ENCODE measurements at regions not wholly inside any gene's neighbourhood (a gene's known extent, or its start where the extent isn't known, plus 50 kb on each side); places are given as distances from the start of the nearest gene placed in this dataset.

DNA sequence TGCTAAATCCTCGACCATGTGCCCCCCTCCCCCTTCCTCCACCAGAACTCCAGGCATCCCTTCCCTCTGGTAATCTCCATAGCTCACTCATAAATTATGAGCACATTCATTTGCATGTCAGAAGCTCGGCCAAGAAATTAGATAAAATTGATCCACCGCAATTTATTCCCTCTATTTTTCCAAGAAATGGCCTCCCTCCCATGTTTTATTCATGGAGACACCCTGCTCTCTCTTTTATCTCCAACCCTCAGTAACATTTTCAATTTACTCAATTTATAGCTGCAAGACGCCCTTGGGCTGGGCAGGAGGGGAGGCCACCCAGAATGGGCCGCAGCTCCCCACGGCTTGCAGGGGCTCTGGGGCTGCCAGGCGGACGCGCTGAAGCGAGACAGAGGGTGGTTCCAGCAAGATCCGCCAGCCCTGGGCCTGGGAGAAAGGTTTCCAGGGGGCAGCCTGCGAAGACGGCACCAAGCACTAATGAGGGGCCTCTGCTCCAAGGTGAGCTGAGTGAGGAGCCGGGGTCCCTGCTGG is 54.7 kb upstream of the ZNF423 start:
- DNase-seq (ENCODE audit: low spot score), result no peak
- no peak for ATAC-seq
- Histone ChIP-seq H3K9ac (ENCODE audit: insufficient read depth, low read depth, low read length) (no peak overlapping the region), H3K36me3 (replicated peaks in 1 of 2; ENCODE audit: control insufficient read depth in 1 of 2, insufficient read depth in 2 of 2, low read length in 2 of 2) (no peaks in the 10 kb centered on the region), H3K4me1 (ENCODE audit: insufficient read depth, low read length) (no peaks in the 10 kb centered on the region), H3K4me2 (ENCODE audit: low read depth, low read length) (no peak overlapping the region), H3K9me3 (ENCODE audit: low read length) (no peaks in the 10 kb centered on the region), H4K20me1 (ENCODE audit: insufficient read depth, low read length) (no peaks in the 10 kb centered on the region), H3K27ac (ENCODE audit: extremely low read length, insufficient read depth, low read length) (no peak overlapping the region), H3K79me2 (ENCODE audit: insufficient read depth, low read length) (no peaks in the 10 kb centered on the region), H3K4me3 (replicated peaks in 1 of 3; ENCODE audit: insufficient read depth in 1 of 3, low read depth in 2 of 3, low read length in 3 of 3) (no peak overlapping the region), H3K27me3 (ENCODE audit: control insufficient read depth in 1 of 2, insufficient read depth in 2 of 2, low read length in 2 of 2) (peaks cover 2 to 14% of the 10 kb centered on the region in 2 experiments; a peak in 2 of 5 replicates), H2AFZ (ENCODE audit: low read length) (no peak overlapping the region)
- intact Hi-C loops (cut with micrococcal nuclease; ENCODE audit: unreplicated experiment) (no loop called here), in situ Hi-C loops (cut with HindIII; ENCODE audit: extremely low pct_ligation_motif_present, low pct_unique_long_range_greater_than_20kb) (no loop called here)
- CTCF ChIA-PET (ENCODE audit: low intra/inter-chr PET ratio, low total read pairs), result no interaction called here
- BruUV-seq (replicated peaks), result no TSS peak
- POLR2A ChIA-PET, result no interaction called here
- 58% methylated on average over 14 of the region's 14 CpGs for WGBS (ENCODE audit: low lambda C conversion rate)
- no peak for FAIRE-seq
- TF ChIP-seq, protein P1, sequence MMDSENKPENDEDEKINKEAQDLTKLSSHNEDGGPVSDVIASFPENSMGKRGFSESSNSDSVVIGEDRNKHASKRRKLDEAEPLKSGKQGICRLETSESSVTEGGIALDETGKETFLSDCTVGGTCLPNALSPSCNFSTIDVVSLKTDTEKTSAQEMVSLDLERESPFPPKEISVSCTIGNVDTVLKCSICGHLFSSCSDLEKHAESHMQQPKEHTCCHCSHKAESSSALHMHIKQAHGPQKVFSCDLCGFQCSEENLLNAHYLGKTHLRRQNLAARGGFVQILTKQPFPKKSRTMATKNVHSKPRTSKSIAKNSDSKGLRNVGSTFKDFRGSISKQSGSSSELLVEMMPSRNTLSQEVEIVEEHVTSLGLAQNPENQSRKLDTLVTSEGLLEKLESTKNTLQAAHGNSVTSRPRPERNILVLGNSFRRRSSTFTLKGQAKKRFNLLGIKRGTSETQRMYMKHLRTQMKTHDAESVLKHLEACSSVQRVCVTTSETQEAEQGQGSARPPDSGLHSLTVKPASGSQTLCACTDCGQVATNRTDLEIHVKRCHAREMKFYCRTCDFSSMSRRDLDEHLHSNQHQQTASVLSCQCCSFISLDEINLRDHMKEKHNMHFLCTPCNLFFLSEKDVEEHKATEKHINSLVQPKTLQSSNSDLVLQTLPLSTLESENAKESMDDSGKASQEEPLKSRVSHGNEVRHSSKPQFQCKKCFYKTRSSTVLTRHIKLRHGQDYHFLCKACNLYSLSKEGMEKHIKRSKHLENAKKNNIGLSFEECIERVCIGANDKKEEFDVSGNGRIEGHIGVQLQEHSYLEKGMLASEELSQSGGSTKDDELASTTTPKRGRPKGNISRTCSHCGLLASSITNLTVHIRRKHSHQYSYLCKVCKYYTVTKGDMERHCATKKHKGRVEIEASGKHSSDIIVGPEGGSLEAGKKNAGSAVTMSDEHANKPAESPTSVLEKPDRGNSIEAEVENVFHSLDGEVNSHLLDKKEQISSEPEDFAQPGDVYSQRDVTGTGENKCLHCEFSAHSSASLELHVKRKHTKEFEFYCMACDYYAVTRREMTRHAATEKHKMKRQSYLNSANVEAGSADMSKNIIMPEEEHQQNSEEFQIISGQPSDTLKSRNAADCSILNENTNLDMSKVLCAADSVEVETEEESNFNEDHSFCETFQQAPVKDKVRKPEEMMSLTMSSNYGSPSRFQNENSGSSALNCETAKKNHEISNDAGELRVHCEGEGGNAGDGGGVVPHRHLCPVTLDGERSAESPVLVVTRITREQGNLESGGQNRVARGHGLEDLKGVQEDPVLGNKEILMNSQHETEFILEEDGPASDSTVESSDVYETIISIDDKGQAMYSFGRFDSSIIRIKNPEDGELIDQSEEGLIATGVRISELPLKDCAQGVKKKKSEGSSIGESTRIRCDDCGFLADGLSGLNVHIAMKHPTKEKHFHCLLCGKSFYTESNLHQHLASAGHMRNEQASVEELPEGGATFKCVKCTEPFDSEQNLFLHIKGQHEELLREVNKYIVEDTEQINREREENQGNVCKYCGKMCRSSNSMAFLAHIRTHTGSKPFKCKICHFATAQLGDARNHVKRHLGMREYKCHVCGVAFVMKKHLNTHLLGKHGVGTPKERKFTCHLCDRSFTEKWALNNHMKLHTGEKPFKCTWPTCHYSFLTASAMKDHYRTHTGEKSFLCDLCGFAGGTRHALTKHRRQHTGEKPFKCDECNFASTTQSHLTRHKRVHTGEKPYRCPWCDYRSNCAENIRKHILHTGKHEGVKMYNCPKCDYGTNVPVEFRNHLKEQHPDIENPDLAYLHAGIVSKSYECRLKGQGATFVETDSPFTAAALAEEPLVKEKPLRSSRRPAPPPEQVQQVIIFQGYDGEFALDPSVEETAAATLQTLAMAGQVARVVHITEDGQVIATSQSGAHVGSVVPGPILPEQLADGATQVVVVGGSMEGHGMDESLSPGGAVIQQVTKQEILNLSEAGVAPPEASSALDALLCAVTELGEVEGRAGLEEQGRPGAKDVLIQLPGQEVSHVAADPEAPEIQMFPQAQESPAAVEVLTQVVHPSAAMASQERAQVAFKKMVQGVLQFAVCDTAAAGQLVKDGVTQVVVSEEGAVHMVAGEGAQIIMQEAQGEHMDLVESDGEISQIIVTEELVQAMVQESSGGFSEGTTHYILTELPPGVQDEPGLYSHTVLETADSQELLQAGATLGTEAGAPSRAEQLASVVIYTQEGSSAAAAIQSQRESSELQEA (CRISPR knock-in tag; IDR thresholded peaks at IDR 0.05; ENCODE audit: not compliant biosample characterization), result no peak
- no peak for TF ChIP-seq ISX (CRISPR knock-in tag; conservative IDR thresholded peaks at IDR 0.05)
- no peak for TF ChIP-seq TCF7L2 (IDR thresholded peaks at IDR 0.05; ENCODE audit: low read depth, low read length)
- no peak for TF ChIP-seq ZNF350 (CRISPR knock-in tag; IDR thresholded peaks at IDR 0.05; ENCODE audit: borderline replicate concordance, low read depth)
- TF ChIP-seq TEAD3 (CRISPR knock-in tag; optimal IDR thresholded peaks at IDR 0.05; ENCODE audit: borderline replicate concordance), result no peak
- TF ChIP-seq ZNF644 (CRISPR knock-in tag; IDR thresholded peaks at IDR 0.05; ENCODE audit: low read depth), result no peak
- TF ChIP-seq, protein P2, sequence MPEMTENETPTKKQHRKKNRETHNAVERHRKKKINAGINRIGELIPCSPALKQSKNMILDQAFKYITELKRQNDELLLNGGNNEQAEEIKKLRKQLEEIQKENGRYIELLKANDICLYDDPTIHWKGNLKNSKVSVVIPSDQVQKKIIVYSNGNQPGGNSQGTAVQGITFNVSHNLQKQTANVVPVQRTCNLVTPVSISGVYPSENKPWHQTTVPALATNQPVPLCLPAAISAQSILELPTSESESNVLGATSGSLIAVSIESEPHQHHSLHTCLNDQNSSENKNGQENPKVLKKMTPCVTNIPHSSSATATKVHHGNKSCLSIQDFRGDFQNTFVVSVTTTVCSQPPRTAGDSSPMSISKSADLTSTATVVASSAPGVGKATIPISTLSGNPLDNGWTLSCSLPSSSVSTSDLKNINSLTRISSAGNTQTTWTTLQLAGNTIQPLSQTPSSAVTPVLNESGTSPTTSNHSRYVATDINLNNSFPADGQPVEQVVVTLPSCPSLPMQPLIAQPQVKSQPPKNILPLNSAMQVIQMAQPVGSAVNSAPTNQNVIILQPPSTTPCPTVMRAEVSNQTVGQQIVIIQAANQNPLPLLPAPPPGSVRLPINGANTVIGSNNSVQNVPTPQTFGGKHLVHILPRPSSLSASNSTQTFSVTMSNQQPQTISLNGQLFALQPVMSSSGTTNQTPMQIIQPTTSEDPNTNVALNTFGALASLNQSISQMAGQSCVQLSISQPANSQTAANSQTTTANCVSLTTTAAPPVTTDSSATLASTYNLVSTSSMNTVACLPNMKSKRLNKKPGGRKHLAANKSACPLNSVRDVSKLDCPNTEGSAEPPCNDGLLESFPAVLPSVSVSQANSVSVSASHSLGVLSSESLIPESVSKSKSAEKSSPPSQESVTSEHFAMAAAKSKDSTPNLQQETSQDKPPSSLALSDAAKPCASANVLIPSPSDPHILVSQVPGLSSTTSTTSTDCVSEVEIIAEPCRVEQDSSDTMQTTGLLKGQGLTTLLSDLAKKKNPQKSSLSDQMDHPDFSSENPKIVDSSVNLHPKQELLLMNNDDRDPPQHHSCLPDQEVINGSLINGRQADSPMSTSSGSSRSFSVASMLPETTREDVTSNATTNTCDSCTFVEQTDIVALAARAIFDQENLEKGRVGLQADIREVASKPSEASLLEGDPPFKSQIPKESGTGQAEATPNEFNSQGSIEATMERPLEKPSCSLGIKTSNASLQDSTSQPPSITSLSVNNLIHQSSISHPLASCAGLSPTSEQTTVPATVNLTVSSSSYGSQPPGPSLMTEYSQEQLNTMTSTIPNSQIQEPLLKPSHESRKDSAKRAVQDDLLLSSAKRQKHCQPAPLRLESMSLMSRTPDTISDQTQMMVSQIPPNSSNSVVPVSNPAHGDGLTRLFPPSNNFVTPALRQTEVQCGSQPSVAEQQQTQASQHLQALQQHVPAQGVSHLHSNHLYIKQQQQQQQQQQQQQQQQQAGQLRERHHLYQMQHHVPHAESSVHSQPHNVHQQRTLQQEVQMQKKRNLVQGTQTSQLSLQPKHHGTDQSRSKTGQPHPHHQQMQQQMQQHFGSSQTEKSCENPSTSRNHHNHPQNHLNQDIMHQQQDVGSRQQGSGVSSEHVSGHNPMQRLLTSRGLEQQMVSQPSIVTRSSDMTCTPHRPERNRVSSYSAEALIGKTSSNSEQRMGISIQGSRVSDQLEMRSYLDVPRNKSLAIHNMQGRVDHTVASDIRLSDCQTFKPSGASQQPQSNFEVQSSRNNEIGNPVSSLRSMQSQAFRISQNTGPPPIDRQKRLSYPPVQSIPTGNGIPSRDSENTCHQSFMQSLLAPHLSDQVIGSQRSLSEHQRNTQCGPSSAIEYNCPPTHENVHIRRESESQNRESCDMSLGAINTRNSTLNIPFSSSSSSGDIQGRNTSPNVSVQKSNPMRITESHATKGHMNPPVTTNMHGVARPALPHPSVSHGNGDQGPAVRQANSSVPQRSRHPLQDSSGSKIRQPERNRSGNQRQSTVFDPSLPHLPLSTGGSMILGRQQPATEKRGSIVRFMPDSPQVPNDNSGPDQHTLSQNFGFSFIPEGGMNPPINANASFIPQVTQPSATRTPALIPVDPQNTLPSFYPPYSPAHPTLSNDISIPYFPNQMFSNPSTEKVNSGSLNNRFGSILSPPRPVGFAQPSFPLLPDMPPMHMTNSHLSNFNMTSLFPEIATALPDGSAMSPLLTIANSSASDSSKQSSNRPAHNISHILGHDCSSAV (CRISPR knock-in tag; IDR thresholded peaks at IDR 0.05; ENCODE audit: borderline replicate concordance), result no peak
- no peak for TF ChIP-seq MTF2 (CRISPR knock-in tag; IDR thresholded peaks at IDR 0.05; ENCODE audit: borderline replicate concordance)
- TF ChIP-seq ZNF564 (CRISPR knock-in tag; IDR thresholded peaks at IDR 0.05), result no peak
